GM20000 (cell line): ENCODE measurements at regions not wholly inside any gene's neighbourhood (a gene's known extent, or its start where the extent isn't known, plus 50 kb on each side); places are given as distances from the start of the nearest gene placed in this dataset.

Source experiments
- DNase-seq: peaks from one replicate; pipeline ENCODE4 v3.0.0; 2012; ENCODE audit warnings: low spot score
- TF ChIP-seq, protein P1 (sequence below): IDR thresholded peaks from 2 replicates; pipeline ENCODE4 v1.5.1; 2012; ENCODE audit warnings: mild to moderate bottlenecking, control low read depth; ENCODE audit errors: extremely low read depth, missing control alignments

DNA sequence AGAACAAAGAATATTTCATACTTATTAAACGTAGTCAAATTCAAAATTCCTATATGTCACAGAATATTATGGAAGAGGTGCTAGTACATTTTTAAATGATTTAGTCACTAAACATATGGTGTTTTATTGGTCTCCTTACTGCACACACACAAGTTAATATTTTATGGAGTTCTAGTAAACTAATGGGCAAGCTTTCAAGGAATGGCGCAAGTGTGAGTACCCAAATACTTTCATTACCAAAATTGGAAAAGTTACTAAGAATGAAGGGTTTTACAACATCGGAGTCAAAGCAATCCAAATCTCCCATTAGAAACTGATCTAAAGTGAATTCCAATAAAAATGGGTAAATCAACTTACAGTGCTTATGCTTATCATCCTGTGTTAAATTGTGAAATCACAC lies 921.9 kb downstream of the ADGRL2 start:
- TF ChIP-seq, protein P1, sequence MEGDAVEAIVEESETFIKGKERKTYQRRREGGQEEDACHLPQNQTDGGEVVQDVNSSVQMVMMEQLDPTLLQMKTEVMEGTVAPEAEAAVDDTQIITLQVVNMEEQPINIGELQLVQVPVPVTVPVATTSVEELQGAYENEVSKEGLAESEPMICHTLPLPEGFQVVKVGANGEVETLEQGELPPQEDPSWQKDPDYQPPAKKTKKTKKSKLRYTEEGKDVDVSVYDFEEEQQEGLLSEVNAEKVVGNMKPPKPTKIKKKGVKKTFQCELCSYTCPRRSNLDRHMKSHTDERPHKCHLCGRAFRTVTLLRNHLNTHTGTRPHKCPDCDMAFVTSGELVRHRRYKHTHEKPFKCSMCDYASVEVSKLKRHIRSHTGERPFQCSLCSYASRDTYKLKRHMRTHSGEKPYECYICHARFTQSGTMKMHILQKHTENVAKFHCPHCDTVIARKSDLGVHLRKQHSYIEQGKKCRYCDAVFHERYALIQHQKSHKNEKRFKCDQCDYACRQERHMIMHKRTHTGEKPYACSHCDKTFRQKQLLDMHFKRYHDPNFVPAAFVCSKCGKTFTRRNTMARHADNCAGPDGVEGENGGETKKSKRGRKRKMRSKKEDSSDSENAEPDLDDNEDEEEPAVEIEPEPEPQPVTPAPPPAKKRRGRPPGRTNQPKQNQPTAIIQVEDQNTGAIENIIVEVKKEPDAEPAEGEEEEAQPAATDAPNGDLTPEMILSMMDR: no peak
- no peak for DNase-seq

DNA sequence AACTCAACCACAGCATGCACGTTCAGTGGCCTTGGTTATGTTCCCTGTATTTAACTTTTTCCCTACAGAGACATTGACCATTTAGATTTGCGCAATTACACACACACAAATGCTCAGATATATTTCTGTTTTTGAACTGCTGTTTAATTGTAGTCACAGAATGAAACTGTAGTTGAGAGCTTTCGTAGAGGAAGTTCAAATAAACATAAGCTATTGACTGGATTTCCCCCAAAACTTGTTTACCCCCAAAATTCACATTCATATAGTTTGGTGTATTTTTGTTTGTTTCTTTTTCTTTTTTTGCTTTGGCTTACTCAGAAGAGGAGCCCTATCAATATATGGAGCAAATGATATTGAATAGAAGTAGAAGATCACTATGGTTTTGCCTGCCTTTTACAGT lies 921.0 kb downstream of the ADGRL2 start:
- no peak for DNase-seq
- TF ChIP-seq, protein P1: no peak

DNA sequence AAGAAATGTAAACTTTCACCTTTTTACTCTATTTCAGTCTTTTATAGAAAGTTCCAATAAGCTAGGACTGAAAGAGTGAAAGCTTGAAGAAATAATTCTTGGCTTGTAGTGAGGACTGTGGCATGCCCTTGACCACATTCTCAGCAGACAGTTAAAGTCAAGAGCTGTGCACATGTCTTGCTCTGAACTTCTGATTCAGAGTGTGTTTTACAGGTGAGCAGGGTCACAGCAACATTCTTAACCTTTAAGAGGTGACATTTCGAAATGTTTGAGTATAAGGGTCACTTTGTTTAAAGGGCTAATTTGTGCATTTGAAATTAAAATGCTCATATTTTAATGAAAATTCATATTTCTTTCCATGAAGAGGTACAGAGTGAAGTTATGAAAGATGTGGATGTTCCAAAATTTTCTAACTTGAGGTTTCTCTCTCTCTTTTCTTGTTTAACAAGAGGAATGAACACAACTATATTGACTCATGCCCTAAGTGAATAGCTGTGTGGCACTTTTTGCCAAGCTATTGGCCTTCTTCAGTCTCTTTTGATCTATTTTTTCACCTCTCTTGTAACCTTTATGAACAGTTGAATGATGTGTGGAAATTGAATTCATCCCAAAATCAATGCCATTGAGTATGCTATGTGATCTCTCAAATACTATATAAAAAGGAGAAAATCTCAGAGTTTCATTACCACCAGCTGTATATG lies 918.1 kb downstream of the ADGRL2 start:
- DNase-seq: no peak
- TF ChIP-seq, protein P1: no peak

GRCh38 chr1:82710091-82710490 lies 909.4 kb downstream of the ADGRL2 start:
- DNase-seq: no peak
- TF ChIP-seq, protein P1: no peak

GRCh38 chr1:82707681-82708080 lies 906.9 kb downstream of the ADGRL2 start:
- TF ChIP-seq, protein P1: no peak
- no peak for DNase-seq

GRCh38 chr1:82706741-82707140 lies 906.0 kb downstream of the ADGRL2 start:
- TF ChIP-seq, protein P1: no peak
- DNase-seq: no peak

GRCh38 chr1:82704966-82705365 lies 904.2 kb downstream of the ADGRL2 start:
- TF ChIP-seq, protein P1: no peak
- no peak for DNase-seq
